GM12874 (cell line): ENCODE measurements at regions not wholly inside any gene's neighbourhood (a gene's known extent, or its start where the extent isn't known, plus 50 kb on each side); places are given as distances from the start of the nearest gene placed in this dataset.

ENCODE experiments used
- CTCF ChIP-seq: IDR thresholded peaks from 2 replicates; pipeline ENCODE4 v1.5.1; 2011; ENCODE audit warnings: low read depth, mild to moderate bottlenecking, control low read depth, low read length, moderate library complexity; ENCODE audit not compliant: insufficient read depth

DNA sequence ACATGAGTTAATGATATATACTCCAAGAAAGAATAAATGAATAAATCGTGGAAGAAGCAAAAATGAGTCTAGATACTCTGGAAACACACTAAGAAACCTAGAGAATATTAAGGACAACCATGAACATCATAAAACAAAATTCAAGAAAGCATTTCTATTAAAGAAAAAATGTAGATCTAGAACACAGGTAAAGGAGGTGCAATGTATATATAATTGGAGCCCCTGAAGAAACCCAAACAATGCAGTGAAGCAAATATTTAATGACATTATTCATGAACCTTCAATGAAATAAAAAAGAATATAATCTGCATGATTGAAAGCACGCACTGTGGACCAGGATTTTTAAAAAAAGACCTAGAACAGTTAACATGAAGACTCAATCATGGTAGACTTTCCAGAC is 150.1 kb downstream of the ATPSCKMT start:
- no peak for TF ChIP-seq CTCF

DNA sequence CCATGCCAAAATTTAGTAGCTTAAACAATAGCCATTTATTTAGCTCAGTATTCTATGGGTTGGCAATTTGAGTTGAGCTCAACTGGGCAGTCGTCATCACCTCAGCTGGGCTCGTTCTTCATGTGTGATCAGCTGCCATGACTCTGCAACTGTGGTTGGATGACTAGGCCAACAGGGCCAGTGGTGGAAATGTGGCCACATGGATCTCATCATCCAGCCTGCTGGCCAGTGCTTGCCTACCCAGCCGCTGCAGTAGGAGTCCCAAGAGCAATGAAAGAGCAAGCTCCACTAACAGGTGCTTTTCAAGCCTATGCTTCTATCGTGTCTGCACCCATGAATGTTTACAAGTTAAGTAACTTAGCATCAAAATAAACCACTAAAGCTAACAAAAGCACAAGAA is 158.0 kb downstream of the ATPSCKMT start:
- TF ChIP-seq CTCF = no peak

- no peak for TF ChIP-seq CTCF
Measured at GRCh38 chr5:10090074-10090473, 159.6 kb downstream of the ATPSCKMT start.

DNA sequence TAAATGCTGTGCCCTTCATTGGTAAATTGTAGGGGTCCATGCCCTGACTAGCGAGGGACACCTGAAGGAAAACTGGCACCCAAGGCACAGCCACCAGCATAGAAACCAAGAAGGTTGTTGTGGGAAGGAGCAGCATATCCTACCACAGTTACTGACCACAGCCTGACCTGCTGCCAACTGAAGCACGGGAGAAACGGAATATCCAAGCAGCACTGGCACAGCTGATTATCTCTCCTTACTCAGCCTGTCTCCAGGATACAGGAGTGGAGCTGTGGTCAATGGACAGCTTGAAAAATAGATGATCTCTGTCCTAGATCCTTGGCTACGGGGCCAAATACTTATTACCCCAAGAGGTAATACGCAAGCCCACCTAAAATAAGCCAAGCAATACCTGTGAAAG is 164.5 kb downstream of the ATPSCKMT start:
- TF ChIP-seq CTCF = no peak

DNA sequence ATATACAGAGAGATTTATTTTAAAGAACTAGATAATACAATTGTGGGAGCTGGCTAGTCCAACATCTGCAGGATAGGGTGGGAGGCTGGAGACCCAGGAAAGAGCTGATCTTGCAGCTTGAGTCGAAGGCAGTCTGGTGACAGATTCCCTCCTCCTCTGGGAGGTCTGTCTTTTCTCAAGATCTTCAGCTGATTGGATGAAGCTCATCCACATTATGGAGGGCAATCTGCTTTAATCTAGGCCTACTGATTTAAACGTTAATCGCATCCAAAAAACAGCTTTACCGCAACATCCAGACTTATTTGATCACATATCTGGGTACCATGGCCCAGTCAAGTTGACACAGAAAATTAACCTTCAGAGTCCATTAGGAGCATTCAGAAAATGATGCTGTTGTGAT is 168.1 kb downstream of the ATPSCKMT start:
- TF ChIP-seq CTCF = no peak

DNA sequence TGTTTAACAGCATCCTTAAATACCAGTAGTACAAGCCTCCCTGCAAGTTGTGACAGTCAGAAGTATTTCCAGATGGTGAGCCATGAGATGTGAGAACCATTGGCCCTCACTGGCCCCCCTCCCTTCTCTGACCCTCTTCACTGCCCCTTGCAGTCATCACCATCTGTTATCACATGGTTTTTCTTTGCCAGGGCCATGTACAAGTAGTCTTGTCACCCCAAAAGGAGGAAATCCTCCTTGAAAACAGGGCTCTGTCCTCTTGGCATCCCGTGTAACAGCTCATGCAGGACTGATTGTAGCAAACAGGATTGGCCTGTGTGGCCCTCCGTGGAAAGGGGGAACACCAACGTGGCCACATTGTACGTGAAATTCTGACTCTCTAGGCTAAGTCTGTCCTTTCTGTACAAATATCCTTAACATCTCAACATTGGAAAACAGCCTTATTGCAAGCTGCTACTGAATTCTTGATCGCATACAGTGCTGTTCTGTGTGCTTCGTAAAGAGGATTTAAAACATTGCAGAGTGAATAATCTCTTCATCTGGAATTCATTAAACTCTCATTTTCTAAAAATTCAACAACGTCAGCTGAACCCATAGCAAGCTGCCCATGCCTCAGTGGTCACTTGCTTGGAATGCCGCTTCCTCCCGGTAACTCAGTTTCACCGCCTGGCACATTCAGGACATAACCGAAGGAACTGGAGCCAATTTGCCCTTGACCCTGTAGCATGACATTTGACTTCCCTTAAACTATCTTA is 171.7 kb downstream of the ATPSCKMT start:
- no peak for TF ChIP-seq CTCF

DNA sequence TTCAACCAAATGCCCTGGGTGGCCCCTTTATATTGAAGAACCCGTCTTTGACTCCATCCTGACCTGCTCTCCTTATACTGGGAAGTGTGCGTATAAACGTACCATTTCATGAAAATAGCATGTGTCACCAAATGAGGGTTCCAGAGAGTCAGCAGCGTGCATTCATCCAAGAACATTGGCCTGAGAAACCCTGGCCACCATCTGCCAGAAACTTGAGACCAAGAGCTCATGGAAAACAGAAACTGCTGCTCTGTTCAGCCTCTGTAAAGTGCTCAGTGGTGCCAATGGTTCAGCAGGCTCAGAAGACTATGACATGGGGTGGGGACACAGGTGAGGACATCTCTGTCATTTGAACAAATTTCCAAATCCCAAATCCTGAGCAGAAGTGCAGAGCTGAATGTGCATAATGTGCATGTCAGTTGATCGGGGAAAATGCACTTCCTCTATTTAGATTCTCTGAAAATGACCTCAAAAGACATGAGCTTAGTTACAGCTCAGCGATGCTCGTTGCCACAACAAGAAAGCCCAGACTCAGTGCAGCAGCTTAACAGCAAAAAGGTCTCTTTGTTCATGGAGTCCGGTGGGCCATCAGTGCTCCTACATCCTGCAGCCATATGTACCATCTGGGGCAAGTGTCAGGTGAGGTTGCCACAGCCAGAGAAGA is 176.1 kb downstream of the ATPSCKMT start:
- no peak for TF ChIP-seq CTCF
